HG02678 (cell line): ENCODE measurements at regions not wholly inside any gene's neighbourhood (a gene's known extent, or its start where the extent isn't known, plus 50 kb on each side); places are given as distances from the start of the nearest gene placed in this dataset.
"Not testable (repeated sequence)": the region's sequence is repeated elsewhere in the genome, so short reads cannot be mapped to it uniquely, and the experiment has no call there.

ENCODE experiments used
- ATAC-seq: cut with Tn5 transposase; IDR thresholded peaks from one replicate; pipeline ENCODE4 v1.9.1; 2021; ENCODE audit warnings: mild to moderate bottlenecking, moderate library complexity; ENCODE audit not compliant: unreplicated experiment

DNA sequence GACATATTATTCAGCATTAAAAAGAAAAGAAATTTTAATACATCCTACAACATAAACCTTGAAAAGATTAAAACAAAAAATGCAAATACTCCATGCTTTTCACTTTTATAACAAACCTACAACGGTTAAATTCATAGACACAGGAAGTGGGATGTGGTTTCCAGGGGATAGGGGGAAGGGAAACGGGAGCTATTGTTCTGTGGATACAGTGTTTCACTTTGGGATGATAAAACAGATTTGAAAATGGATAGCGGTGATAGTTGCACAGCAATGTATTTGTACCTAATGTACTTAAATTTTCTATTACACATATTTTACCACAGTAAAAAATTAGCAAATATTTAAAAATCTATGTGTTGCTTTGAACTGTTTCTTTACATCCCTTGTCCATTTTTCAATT lies 368.0 kb downstream of the CDY2B start:
- ATAC-seq: not testable (repeated sequence)

DNA sequence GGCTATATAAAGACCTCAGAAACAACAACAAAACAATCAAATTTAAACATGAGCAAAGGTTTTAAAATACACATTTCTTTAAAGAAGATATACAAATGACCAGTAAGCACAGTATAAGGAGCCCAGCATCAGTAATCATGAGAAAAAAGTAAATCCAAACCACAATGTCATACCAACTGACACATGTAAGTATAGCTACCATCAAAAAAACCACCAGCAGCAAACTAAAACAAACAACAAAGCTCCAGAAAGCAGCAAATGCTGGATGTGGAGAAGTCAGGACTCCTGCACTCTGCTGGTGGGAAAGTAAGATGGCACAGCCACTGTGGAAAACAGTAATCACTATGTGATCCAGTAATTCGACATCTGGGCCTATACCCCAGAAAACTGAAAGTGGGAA lies 368.5 kb downstream of the CDY2B start:
- ATAC-seq: not testable (repeated sequence)

GRCh38 chrY:17505834-17506233 lies 374.2 kb downstream of the CDY2B start:
- ATAC-seq: not testable (repeated sequence)

DNA sequence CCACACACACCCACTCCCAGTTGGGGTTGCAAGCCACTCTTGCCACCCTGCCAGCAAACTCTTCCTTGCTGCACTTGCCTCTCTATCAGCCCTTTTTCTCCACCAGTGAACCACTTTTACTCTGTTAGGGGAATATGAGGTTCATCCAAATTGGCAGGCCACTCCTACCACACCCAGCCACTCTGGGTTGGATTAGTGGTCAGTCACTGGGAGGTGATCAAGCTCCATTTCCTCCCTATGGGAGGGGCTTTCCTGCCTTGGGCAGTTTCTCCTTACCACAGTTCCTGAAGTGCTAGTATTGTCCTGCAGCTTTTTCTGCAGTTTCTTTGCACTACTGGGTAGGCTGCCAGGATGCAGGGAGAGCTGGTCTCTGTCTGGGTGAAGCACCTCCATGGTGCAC lies 395.3 kb downstream of the CDY2B start:
- not testable (repeated sequence) for ATAC-seq

DNA sequence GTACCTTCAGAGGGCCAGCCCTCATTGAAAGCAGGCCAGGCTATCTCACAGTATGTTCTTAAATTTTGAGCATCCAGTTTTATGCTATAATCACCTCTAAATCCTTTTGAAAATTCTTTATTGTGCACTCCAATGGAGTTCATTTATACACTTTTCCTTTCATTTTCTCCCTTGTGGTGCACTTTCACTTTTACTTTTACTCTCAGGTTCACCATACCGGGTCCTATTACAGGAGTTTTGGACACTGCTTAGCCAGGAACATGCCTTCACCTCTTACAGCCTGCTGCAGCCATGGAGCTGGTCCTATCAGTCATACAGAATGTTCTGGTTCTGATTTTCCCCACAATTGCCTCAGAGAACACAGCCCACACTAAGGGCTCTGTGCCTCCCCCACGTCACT lies 395.9 kb downstream of the CDY2B start:
- ATAC-seq: peak; percentile 72

DNA sequence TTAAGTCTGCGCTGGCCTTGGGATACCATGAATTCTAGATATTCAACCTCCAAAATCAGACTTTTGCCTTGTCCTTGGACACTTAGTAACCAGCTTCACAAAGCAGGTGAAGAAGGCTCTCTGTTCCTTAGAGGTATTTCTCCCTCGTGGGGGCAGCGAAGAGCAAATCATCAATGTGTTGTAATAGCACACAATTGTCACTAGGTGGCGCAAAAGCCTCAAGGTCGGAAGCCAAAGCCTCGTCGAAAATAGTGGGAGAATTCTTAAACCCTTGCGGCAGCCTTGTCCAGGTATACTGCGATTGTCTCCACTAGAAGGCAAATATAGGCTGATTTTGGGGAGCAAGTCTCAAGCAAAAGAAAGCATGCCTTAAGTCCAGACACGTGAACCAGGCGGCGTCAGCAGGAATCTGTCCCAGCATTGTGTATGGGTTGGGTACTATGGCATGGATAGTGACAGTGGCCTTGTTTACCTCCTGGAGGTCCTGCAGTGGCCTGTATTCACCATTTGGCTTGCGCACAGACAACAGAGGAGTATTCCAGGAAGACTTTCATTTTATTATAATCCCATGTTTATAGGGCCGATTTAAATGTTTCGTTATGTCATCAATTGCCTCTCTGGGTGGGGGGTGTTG lies 398.5 kb downstream of the CDY2B start:
- peak; percentile 71 for ATAC-seq

DNA sequence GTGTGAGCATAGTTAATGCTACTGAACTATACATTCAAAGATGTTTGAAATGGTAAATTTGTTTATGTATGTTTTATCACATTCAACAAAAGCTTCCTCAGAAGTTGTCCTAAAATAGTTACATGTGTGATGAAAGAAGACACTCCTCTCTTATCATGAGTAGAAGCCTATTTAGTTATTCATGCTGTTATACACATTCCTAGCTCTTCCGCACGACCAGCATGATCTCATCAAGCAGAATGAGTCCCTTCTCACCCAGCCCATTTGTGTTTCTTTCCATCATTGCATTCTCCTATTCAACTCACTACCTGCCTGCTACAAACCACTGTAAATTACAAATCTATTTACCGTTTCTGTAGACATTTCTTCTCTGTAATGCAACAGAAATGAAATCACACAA lies 408.0 kb downstream of the CDY2B start:
- not testable (repeated sequence) for ATAC-seq

DNA sequence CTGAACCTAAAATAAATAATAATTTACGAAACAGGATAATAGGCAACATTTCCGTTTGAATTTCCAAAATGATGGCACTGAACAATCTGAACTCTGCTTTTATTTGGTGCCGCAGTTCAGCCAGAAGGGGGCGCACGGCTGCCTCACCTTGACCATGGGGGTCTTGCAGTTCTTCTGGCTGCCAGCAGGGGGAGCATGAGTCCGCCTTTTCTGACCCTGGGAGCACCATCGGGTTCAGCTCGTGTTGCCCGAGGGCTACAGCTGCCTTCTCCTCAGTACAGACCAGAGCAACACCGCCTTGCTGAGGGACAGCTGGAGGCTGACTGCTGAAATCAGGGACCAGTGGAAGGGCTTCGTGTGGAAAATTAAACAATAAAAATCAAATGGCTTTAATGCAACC lies 420.3 kb downstream of the CDY2B start:
- peak; percentile 91 for ATAC-seq

DNA sequence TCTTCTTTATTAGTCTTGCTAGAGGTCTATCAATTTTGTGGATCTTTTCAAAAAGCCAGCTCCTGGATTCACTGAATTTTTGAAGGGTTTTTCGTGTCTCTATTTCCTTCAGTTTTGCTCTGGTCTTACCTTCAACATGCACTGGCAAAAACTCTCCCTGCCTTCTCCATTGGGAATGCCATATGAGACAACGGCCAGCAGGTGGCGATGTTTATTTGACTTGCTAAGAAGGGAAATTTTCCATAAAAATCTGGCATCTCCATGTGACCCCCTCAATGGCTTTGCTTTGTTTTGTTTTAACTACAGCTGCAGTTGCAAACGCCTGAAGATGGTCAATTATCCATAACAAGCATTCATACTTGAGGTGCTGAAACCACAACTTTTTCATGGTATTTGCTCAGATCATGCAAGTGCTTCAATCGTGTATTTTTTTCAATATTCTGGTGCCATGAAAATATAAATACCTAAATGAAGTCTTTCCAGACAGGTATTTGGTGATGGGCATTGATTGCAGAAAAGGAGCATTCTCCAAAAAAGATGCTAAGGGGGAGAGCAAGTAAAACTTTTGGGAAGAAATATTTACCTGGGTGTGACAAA lies 449.4 kb downstream of the CDY2B start:
- ATAC-seq: no peak

GRCh38 chrY:17398336-17399072 lies 481.5 kb downstream of the CDY2B start:
- no peak for ATAC-seq

- ATAC-seq: no peak
Observed at GRCh38 chrY:17397659-17398058, 482.4 kb downstream of the CDY2B start.

- no peak for ATAC-seq
Observed at GRCh38 chrY:17381431-17382070, 498.5 kb downstream of the CDY2B start.

DNA sequence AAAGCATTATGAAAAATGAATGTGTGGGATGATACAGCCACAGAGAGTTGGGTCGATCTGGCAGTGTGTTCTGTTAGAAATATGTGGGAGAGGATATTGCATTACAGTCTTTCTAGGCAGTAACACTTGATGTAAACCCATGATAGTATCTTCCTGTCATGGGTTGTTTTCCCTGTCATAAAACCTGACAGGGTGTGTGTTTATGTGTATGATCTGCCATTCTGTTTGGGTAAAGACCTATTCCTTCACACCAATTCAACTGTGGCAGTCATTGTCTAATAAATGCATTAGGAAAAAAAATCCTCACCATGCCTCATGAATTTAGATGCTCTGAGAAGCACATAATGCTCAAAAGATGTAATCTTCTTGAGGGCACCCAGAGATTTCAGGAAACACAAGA lies 501.7 kb downstream of the CDY2B start:
- no peak for ATAC-seq

DNA sequence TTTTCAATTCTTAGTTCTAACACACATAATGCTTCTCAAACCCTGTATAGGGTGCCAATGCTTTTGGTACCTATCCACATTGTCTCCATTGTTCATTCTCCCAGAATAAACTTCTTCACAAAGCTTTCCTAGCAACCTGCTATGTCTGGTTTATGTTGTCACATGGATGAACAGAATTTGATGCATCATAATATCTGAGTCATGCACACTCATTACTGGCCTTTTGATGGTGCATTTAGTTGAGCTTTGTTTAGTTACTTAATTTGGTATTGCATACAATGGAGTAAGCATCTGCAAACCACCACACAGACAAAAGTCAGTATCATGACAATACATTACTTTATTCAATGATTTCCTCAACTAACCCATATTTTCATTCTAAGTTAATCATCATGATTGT lies 511.6 kb downstream of the CDY2B start:
- no peak for ATAC-seq

- ATAC-seq: no peak
Observed at GRCh38 chrY:17366400-17366799, 513.6 kb downstream of the CDY2B start.

- ATAC-seq: no peak
Observed at GRCh38 chrY:17339028-17339427, 541.0 kb downstream of the CDY2B start.

- ATAC-seq: no peak
Observed at GRCh38 chrY:17330733-17331132, 549.3 kb downstream of the CDY2B start.

DNA sequence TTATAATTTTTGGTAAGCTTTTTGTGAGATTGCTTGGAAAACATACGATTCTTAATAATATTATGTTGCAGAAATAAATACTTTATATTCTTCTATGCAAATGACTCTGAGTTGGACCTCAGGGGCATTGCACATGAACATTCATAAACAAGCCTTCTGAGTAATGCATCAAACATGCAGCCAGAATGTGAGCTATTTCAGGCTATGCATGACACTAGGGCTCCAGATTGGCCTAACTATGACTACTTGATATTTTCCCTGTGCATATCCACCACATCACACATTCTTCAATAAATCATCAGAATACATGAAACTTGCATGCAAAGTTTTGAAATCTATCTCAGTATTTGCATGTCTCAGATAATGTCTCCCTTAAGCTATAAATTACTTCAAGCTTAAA lies 560.1 kb downstream of the CDY2B start:
- no peak for ATAC-seq

DNA sequence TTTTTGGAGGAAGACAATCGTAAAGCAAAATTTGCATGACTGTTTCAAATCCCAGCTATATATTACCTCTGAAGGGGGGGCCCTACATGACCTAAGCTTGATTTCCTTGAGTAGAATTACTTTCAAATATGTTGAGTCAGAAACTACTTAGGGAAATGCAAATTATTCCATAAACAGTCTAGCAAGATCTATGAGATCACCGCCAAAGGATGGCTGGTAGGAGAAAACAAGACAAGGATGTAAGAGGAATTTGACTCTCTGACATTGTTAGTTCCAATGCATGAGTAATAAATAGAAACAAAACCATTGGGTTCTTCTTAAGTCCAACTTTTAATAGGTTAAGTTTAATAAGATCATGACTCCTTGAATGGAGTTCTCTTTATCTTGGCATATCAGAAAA lies 561.4 kb downstream of the CDY2B start:
- ATAC-seq: no peak

- ATAC-seq: no peak
Observed at GRCh38 chrY:17277056-17277455, 603.0 kb downstream of the CDY2B start.

DNA sequence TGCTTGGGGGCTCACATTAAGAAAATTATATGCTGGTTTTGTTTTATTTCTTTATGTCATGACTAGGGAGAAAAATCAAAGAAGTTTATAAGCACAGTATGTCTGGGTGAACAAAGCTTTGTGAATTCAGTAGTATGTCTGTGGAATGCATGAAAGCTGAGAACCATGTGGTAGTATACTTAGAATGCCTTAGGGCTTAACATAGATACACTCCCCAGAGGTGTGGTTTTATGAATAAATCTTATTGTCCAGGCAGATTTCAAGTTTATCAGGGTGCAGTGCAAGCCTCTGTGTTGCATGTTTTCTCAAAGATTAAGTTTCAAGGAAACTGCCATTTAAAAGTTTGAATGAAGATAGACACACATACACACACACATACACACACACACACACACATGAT lies 620.5 kb downstream of the CDY2B start:
- no peak for ATAC-seq

- no peak for ATAC-seq
Observed at GRCh38 chrY:17238406-17238805, 641.6 kb downstream of the CDY2B start.
